Endothelial cell of umbilical vein (primary cell): ENCODE measurements at regions not wholly inside any gene's neighbourhood (a gene's known extent, or its start where the extent isn't known, plus 50 kb on each side); places are given as distances from the start of the nearest gene placed in this dataset.

Source experiments
- BruUV-seq: library from RNA; stranded (reverse); fragments of 400-500 nt; replicated peaks from 2 replicates; lab custom pipeline; 2021; lab: Mats Ljungman, UMichigan
- CTCF ChIA-PET: fragments of 300-600, 350-600 bp; sonication (Branson Sonifier 250); formaldehyde crosslinking; loops from one replicate; lab custom pipeline; 2021; ENCODE audit warnings: antibody characterized with exemption, inconsistent platforms; lab: Charles Lee
- POLR2A ChIA-PET: fragments of 300-600, 350-600 bp; sonication (Branson Sonifier 250); formaldehyde crosslinking; loops from one replicate; lab custom pipeline; 2021; ENCODE audit warnings: antibody characterized with exemption, inconsistent platforms; lab: Charles Lee
- DNase-seq: peaks from one replicate; pipeline ENCODE4 v3.0.0-alpha.2; 2011; ENCODE audit warnings: low read depth, low spot score
- FAIRE-seq: peaks from 2 replicates; lab custom pipeline; 2011; peaks lifted over from hg19 to GRCh38; lab: Jason Lieb, UNC
- H2AFZ ChIP-seq: 2 replicates; pipeline ENCODE4 v1.6.0; 2012; ENCODE audit warnings: low read depth, low read length, control low read depth, inconsistent platforms
- H3K27ac ChIP-seq: 2 replicates; pipeline ENCODE4 v1.5.1; 2011; ENCODE audit warnings: low read depth, mild to moderate bottlenecking, control low read depth, low read length, moderate library complexity; ENCODE audit not compliant: insufficient read depth
- H3K27me3 ChIP-seq, 2 experiments: 2 replicates each; pipeline versions ENCODE4 v1.6.0 to v1.6.1; 2011; ENCODE audit warnings: low read length in 2 of 2, mixed read lengths in 1 of 2; ENCODE audit not compliant: control insufficient read depth in 2 of 2, insufficient read depth in 2 of 2
- H3K36me3 ChIP-seq, 2 experiments: 2 replicates in 1 of 2; 3 replicates in 1 of 2; pipeline ENCODE4 v1.5.1; 2011; ENCODE audit warnings: low read length in 2 of 2, mild to moderate bottlenecking in 1 of 2, moderate library complexity in 1 of 2; ENCODE audit not compliant: control insufficient read depth in 2 of 2, insufficient read depth in 2 of 2; ENCODE audit errors: extremely low read depth in 1 of 2
- H3K4me1 ChIP-seq: 3 replicates; pipeline ENCODE4 v1.5.1; 2011; ENCODE audit warnings: mild to moderate bottlenecking, low read length; ENCODE audit not compliant: control insufficient read depth, insufficient read depth; ENCODE audit errors: extremely low read depth
- H3K4me2 ChIP-seq: 2 replicates; pipeline ENCODE4 v1.6.1; 2011; ENCODE audit warnings: low read length, control low read depth, mixed read lengths; ENCODE audit not compliant: insufficient read depth
- H3K4me3 ChIP-seq, 3 experiments: fragments of 200-600 bp in 1 of 3; sonication (generic), shearing (Covaris generic) in 1 of 3; replicated peaks in 1 of 3; 2 replicates each; pipeline ENCODE4 v1.5.1; 2011 to 2016; ENCODE audit warnings: control low read depth in 3 of 3, low read length in 3 of 3, mild to moderate bottlenecking in 2 of 3, inconsistent platforms in 1 of 3, low read depth in 1 of 3, moderate library complexity in 1 of 3; ENCODE audit not compliant: insufficient read depth in 1 of 3
- H3K79me2 ChIP-seq: 2 replicates; pipeline ENCODE4 v1.6.0; 2012; ENCODE audit warnings: low read length, inconsistent platforms; ENCODE audit not compliant: control insufficient read depth, insufficient read depth
- H3K9ac ChIP-seq: replicated peaks from 2 replicates; pipeline ENCODE3; 2011; ENCODE audit warnings: low read length, control low read depth; ENCODE audit not compliant: insufficient read depth; ENCODE audit errors: extremely low read depth
- H3K9me1 ChIP-seq: replicated peaks from 3 replicates; pipeline ENCODE4 v1.6.0; 2011; ENCODE audit warnings: mild to moderate bottlenecking, low read length; ENCODE audit not compliant: control insufficient read depth, insufficient read depth; ENCODE audit errors: extremely low read depth
- H3K9me3 ChIP-seq: replicated peaks from 2 replicates; pipeline ENCODE4 v1.5.1; 2012; ENCODE audit warnings: low read length, inconsistent platforms; ENCODE audit not compliant: control insufficient read depth, insufficient read depth
- H4K20me1 ChIP-seq: replicated peaks from 2 replicates; pipeline ENCODE3; 2011; ENCODE audit warnings: mild to moderate bottlenecking, low read length; ENCODE audit not compliant: control insufficient read depth, insufficient read depth; ENCODE audit errors: extremely low read depth
- CTCF ChIP-seq, 2 donors: IDR thresholded peaks; 1 replicate in 1 of 2; 2 replicates in 1 of 2; pipeline ENCODE4 v1.5.1; 2011; ENCODE audit warnings: low read length in 2 of 2, mild to moderate bottlenecking in 2 of 2, moderate library complexity in 2 of 2, control low read depth in 1 of 2, inconsistent platforms in 1 of 2, low read depth in 1 of 2; ENCODE audit not compliant: insufficient read depth in 1 of 2; ENCODE audit errors: extremely low read depth in 1 of 2
- EZH2 ChIP-seq: IDR thresholded peaks from 2 replicates; pipeline ENCODE4 v1.6.1; 2012; ENCODE audit warnings: borderline replicate concordance, low read depth, mild to moderate bottlenecking, moderate library complexity, low read length, inconsistent platforms; ENCODE audit not compliant: severe bottlenecking
- FOS ChIP-seq: IDR thresholded peaks from 2 replicates; pipeline ENCODE4 v1.6.1; 2011; ENCODE audit warnings: mild to moderate bottlenecking, low read length, moderate library complexity, borderline replicate concordance; ENCODE audit not compliant: insufficient read depth
- GATA2 ChIP-seq: IDR thresholded peaks from 2 replicates; pipeline ENCODE4 v1.7.0; 2011; ENCODE audit warnings: low read depth, mild to moderate bottlenecking, moderate library complexity, mixed read lengths, low read length; ENCODE audit not compliant: insufficient read length, insufficient read depth
- JUN ChIP-seq: IDR thresholded peaks from 2 replicates; pipeline ENCODE4 v1.6.1; 2011; ENCODE audit warnings: borderline replicate concordance, low read depth; ENCODE audit not compliant: insufficient read length, insufficient read depth
- MAX ChIP-seq: IDR thresholded peaks from 2 replicates; pipeline ENCODE4 v1.6.1; 2011; ENCODE audit not compliant: insufficient read depth, insufficient read length
- MYC ChIP-seq: IDR thresholded peaks from one replicate; pipeline ENCODE4 v1.6.1; 2011; ENCODE audit warnings: mild to moderate bottlenecking, low read depth, low read length
- POLR2A ChIP-seq: IDR thresholded peaks from 2 replicates; pipeline ENCODE4 v1.6.1; 2012; ENCODE audit warnings: low read depth, mild to moderate bottlenecking, control low read depth, low read length
- POLR2AphosphoS5 ChIP-seq: IDR thresholded peaks from 2 replicates; pipeline ENCODE4 v1.6.1; 2012; ENCODE audit warnings: low read depth, mild to moderate bottlenecking, control low read depth, low read length, moderate library complexity; ENCODE audit not compliant: insufficient read depth
- dilution Hi-C: fragments of 300-500 bp; cut with MboI; formaldehyde crosslinking; loops from one replicate; pipeline ENCODE4 v1.15.0; 2019; ENCODE audit warnings: low sequenced_read_pairs; ENCODE audit not compliant: extremely low pct_ligation_motif_present
- intact Hi-C: fragments of 100-400 bp; cut with micrococcal nuclease; formaldehyde crosslinking; loops from one replicate; pipeline ENCODE4 v1.10.0; 2022

GRCh38 chr14:22456421-22456820 is 132.6 kb downstream of the DAD1 start:
- POLR2A ChIA-PET = no interaction called here
- FAIRE-seq (no peak), DNase-seq (no peak)
- Histone ChIP-seq H3K36me3 (no peaks in the 10 kb centered on the region), H3K4me2 (no peak overlapping the region), H3K27ac (no peak overlapping the region), H3K9me3 (no peaks in the 10 kb centered on the region), H4K20me1 (no peaks in the 10 kb centered on the region), H3K9me1 (no peaks in the 10 kb centered on the region), H3K9ac (no peak overlapping the region), H3K4me3 (no peak overlapping the region), H3K79me2 (no peaks in the 10 kb centered on the region), H3K27me3 (peaks cover 31 to 55% of the 10 kb centered on the region in 2 experiments), H2AFZ (no peak overlapping the region), H3K4me1 (no peaks in the 10 kb centered on the region)
- dilution Hi-C loops (no loop called here), intact Hi-C loops (no loop called here)
- no peak for TF ChIP-seq POLR2AphosphoS5
- TF ChIP-seq GATA2 = no peak
- no peak for TF ChIP-seq CTCF (IDR thresholded peaks at IDR 0.05; ENCODE audit: extremely low read depth in 1 of 2, insufficient read depth in 1 of 2, low read depth in 1 of 2, low read length in 2 of 2)
- TF ChIP-seq FOS = no peak
- TF ChIP-seq EZH2 = no peak
- no peak for TF ChIP-seq MAX
- no peak for TF ChIP-seq POLR2A
- no peak for TF ChIP-seq JUN
- no peak for TF ChIP-seq MYC
- CTCF ChIA-PET = no interaction called here
- no TSS peak for BruUV-seq
